ENCODE measurements at regions not wholly inside any gene's neighbourhood (a gene's known extent, or its start where the extent isn't known, plus 50 kb on each side); places are given as distances from the start of the nearest gene placed in this dataset.

DNA sequence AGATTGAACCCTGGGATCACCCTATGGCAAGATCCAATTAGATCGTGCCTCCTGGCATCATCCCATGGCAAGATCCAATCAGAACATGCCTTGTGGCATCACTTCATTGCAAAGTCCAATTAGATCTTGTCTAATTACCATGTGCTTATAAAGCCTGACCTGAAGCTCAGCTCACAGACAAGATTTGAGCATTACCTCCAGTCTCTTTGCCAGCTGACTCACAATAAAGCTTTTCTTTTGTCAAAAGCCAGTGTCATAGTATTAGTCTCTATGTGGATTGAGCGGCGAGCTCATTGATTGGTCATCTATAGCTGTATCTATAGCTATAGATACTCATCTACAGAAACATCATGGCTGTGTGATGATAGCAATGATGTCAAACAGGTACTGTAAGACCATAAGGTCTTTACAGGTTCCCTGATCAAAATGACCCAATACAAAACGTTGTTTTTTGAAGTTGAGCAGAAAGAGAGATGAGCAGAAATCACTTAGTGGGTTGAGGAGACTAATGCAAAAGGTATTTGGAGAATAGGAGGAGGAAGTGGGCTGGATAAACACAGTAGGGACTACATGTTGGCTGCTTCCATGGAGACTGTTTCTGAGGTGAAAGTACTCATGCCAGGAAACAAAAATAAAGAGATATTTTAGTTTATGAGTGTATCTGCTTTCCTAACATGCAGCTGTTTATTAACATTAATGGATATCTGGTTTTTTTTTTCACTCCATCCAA is 545.9 kb upstream of the AMELY start:
- no peaks in the 10 kb centered on the region for H4K20me1 ChIP-seq (ENCODE audit: insufficient read depth)
- H3K27me3 ChIP-seq (ENCODE audit: insufficient read depth, low read depth, low read length) = no peaks in the 10 kb centered on the region
- H3K9me3 ChIP-seq (ENCODE audit: low read length) = no peaks in the 10 kb centered on the region
- no peak overlapping the region for H3K27ac ChIP-seq (ENCODE audit: low read length)
- H3K79me2 ChIP-seq (replicated peaks; ENCODE audit: insufficient read depth, low read length) = no peaks in the 10 kb centered on the region
- no peak overlapping the region for H3K4me3 ChIP-seq (ENCODE audit: low read length)
- H3K4me2 ChIP-seq (ENCODE audit: low read length) = no peak overlapping the region
- no peak overlapping the region for H2AFZ ChIP-seq (ENCODE audit: low read depth, low read length)
- no peaks in the 10 kb centered on the region for H3K9me2 ChIP-seq (ENCODE audit: insufficient read depth, low read length)
- no peaks in the 10 kb centered on the region for H3F3A ChIP-seq (ENCODE audit: insufficient read depth, low read length, poor library complexity, severe bottlenecking)
- H3K36me3 ChIP-seq (ENCODE audit: insufficient read depth, low read length) = no peaks in the 10 kb centered on the region
- TF ChIP-seq EZH2 (IDR thresholded peaks at IDR 0.05; ENCODE audit: borderline replicate concordance, insufficient read depth, low read length, poor library complexity, severe bottlenecking) = no peak
- no peak for TF ChIP-seq POLR2AphosphoS5 (IDR thresholded peaks at IDR 0.05)
- no peak for TF ChIP-seq TAF1 (IDR thresholded peaks at IDR 0.05; ENCODE audit: low read depth)
- no peak for TF ChIP-seq EP300 (conservative IDR thresholded peaks at IDR 0.05; ENCODE audit: poor library complexity, severe bottlenecking)
- TF ChIP-seq SMC3 (conservative IDR thresholded peaks at IDR 0.05; ENCODE audit: poor library complexity) = no peak
- no peak for TF ChIP-seq MXI1 (conservative IDR thresholded peaks at IDR 0.05; ENCODE audit: poor library complexity, severe bottlenecking)
- TF ChIP-seq, protein P1, sequence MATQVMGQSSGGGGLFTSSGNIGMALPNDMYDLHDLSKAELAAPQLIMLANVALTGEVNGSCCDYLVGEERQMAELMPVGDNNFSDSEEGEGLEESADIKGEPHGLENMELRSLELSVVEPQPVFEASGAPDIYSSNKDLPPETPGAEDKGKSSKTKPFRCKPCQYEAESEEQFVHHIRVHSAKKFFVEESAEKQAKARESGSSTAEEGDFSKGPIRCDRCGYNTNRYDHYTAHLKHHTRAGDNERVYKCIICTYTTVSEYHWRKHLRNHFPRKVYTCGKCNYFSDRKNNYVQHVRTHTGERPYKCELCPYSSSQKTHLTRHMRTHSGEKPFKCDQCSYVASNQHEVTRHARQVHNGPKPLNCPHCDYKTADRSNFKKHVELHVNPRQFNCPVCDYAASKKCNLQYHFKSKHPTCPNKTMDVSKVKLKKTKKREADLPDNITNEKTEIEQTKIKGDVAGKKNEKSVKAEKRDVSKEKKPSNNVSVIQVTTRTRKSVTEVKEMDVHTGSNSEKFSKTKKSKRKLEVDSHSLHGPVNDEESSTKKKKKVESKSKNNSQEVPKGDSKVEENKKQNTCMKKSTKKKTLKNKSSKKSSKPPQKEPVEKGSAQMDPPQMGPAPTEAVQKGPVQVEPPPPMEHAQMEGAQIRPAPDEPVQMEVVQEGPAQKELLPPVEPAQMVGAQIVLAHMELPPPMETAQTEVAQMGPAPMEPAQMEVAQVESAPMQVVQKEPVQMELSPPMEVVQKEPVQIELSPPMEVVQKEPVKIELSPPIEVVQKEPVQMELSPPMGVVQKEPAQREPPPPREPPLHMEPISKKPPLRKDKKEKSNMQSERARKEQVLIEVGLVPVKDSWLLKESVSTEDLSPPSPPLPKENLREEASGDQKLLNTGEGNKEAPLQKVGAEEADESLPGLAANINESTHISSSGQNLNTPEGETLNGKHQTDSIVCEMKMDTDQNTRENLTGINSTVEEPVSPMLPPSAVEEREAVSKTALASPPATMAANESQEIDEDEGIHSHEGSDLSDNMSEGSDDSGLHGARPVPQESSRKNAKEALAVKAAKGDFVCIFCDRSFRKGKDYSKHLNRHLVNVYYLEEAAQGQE (IDR thresholded peaks at IDR 0.05; ENCODE audit: borderline replicate concordance) = no peak
- no peak for TF ChIP-seq RAD21 (conservative IDR thresholded peaks at IDR 0.05)
- TF ChIP-seq, protein P2, sequence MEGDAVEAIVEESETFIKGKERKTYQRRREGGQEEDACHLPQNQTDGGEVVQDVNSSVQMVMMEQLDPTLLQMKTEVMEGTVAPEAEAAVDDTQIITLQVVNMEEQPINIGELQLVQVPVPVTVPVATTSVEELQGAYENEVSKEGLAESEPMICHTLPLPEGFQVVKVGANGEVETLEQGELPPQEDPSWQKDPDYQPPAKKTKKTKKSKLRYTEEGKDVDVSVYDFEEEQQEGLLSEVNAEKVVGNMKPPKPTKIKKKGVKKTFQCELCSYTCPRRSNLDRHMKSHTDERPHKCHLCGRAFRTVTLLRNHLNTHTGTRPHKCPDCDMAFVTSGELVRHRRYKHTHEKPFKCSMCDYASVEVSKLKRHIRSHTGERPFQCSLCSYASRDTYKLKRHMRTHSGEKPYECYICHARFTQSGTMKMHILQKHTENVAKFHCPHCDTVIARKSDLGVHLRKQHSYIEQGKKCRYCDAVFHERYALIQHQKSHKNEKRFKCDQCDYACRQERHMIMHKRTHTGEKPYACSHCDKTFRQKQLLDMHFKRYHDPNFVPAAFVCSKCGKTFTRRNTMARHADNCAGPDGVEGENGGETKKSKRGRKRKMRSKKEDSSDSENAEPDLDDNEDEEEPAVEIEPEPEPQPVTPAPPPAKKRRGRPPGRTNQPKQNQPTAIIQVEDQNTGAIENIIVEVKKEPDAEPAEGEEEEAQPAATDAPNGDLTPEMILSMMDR (IDR thresholded peaks at IDR 0.05; ENCODE audit: poor library complexity, severe bottlenecking) = no peak
- no peak overlapping the region for H3K9ac ChIP-seq (ENCODE audit: low read length)

DNA sequence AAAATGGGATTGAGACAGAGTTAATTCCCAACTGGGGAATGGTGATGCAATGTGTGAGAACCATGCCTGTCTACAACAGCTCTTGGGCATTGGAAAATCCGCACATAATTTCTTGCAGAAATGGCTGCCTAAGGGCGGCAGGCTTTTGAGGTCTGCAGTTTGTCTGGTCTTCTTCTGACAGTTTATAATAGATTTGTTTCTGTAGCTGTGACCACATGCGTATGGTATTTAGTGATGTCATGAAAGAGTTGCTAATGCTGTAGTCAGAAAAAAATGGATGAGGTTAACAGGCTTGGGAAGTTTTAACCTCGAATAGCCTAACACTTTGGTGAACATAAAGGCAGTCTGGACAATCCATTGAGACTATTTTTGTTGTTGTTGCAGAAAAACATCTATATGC is 544.1 kb upstream of the AMELY start:
- H3K27me3 ChIP-seq (ENCODE audit: insufficient read depth, low read depth, low read length) = no peaks in the 10 kb centered on the region
- H3K27ac ChIP-seq (ENCODE audit: low read length) = no peak overlapping the region
- H3K4me2 ChIP-seq (ENCODE audit: low read length) = no peak overlapping the region
- no peak overlapping the region for H3K4me3 ChIP-seq (ENCODE audit: low read length)
- no peak overlapping the region for H3K9ac ChIP-seq (ENCODE audit: low read length)
- no peaks in the 10 kb centered on the region for H3K79me2 ChIP-seq (replicated peaks; ENCODE audit: insufficient read depth, low read length)
- H3K9me3 ChIP-seq (ENCODE audit: low read length) = no peaks in the 10 kb centered on the region
- TF ChIP-seq POLR2AphosphoS5 (IDR thresholded peaks at IDR 0.05) = no peak
- no peaks in the 10 kb centered on the region for H4K20me1 ChIP-seq (ENCODE audit: insufficient read depth)
- H3F3A ChIP-seq (ENCODE audit: insufficient read depth, low read length, poor library complexity, severe bottlenecking) = no peaks in the 10 kb centered on the region
- H3K36me3 ChIP-seq (ENCODE audit: insufficient read depth, low read length) = no peaks in the 10 kb centered on the region
- no peak overlapping the region for H2AFZ ChIP-seq (ENCODE audit: low read depth, low read length)
- no peaks in the 10 kb centered on the region for H3K9me2 ChIP-seq (ENCODE audit: insufficient read depth, low read length)
